ENCODE measurements at regions not wholly inside any gene's neighbourhood (a gene's known extent, or its start where the extent isn't known, plus 50 kb on each side); places are given as distances from the start of the nearest gene placed in this dataset.

DNA sequence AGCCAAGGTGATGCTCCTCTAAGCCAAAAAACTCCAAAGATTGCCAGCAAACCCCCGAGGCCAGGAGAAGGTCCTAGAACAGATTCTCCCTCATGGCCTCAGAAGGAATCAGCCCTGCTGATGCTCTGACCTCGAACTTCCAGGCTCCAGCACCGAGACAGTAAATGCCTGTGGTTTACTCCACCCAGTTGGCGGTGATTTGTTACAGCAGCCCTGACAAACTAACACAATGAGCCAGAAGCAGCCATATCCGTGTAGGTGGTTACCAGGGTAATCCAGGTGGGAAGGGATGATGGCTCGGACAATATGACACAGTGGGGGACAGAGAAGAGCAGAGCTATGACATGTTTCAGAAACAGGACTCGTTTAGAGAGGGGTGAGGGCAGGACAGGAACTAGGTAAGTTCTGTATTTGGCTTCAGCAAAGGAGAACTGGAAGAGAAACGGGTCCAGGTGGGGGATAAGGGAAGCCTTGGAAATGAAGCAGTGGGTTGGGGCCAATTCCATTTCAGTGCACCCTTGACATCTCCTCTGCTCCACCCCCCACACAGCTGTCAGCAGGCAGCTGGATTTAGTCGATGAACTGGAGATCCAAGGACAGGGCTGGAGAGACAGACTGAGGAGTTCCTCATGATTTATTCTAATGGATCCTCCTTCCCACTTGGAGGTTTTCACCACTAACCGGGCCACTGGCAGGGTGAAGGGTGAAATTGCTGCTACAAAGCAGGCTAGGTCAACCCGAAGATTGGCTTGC is 179.7 kb upstream of the SH3BP4 start:
- TF ChIP-seq, protein P1, sequence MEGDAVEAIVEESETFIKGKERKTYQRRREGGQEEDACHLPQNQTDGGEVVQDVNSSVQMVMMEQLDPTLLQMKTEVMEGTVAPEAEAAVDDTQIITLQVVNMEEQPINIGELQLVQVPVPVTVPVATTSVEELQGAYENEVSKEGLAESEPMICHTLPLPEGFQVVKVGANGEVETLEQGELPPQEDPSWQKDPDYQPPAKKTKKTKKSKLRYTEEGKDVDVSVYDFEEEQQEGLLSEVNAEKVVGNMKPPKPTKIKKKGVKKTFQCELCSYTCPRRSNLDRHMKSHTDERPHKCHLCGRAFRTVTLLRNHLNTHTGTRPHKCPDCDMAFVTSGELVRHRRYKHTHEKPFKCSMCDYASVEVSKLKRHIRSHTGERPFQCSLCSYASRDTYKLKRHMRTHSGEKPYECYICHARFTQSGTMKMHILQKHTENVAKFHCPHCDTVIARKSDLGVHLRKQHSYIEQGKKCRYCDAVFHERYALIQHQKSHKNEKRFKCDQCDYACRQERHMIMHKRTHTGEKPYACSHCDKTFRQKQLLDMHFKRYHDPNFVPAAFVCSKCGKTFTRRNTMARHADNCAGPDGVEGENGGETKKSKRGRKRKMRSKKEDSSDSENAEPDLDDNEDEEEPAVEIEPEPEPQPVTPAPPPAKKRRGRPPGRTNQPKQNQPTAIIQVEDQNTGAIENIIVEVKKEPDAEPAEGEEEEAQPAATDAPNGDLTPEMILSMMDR (conservative IDR thresholded peaks at IDR 0.05; ENCODE audit: low read length): no peak
- TF ChIP-seq EZH2phosphoT487 (IDR thresholded peaks at IDR 0.05; ENCODE audit: borderline replicate concordance): no peak

Measured in Loucy (cell line).